H1 (cell line): ENCODE measurements at regions not wholly inside any gene's neighbourhood (a gene's known extent, or its start where the extent isn't known, plus 50 kb on each side); places are given as distances from the start of the nearest gene placed in this dataset.

Experiments used
- CTCF ChIA-PET: fragments of 300-600 bp; sonication (Branson Sonifier 250); formaldehyde crosslinking; loops from one replicate; lab custom pipeline; 2021; ENCODE audit not compliant: partially characterized antibody; lab: Charles Lee
- POLR2A ChIA-PET: fragments of 300-600 bp; sonication (Branson Sonifier 250); formaldehyde crosslinking; loops from one replicate; lab custom pipeline; 2021; ENCODE audit warnings: inconsistent platforms; ENCODE audit not compliant: partially characterized antibody; lab: Charles Lee
- DNase-seq, 2 experiments: peaks; one replicate each; pipeline versions ENCODE4 v3.0.0 to v3.0.0-alpha.2; 2010 to 2022; ENCODE audit warnings: low spot score in 2 of 2, low read depth in 1 of 2, mixed read lengths in 1 of 2
- FAIRE-seq: peaks from 2 replicates; lab custom pipeline; 2011; peaks lifted over from hg19 to GRCh38; lab: Jason Lieb, UNC
- H2AFZ ChIP-seq: 2 replicates; pipeline ENCODE4 v1.8.1; 2012; ENCODE audit warnings: low read length, inconsistent platforms
- H2AK5ac ChIP-seq: 2 replicates; pipeline ENCODE4 v1.6.1; 2013; ENCODE audit warnings: low read depth, low read length
- H2BK120ac ChIP-seq: replicated peaks from 2 replicates; pipeline ENCODE3; 2013; ENCODE audit warnings: low read depth, low read length, inconsistent platforms
- H2BK12ac ChIP-seq: 2 replicates; pipeline ENCODE4 v1.6.1; 2013; ENCODE audit warnings: low read depth, low read length
- H2BK15ac ChIP-seq: 2 replicates; pipeline ENCODE4 v1.6.1; 2013; ENCODE audit warnings: low read length
- H2BK20ac ChIP-seq: 2 replicates; pipeline ENCODE4 v1.6.1; 2013; ENCODE audit warnings: low read length
- H2BK5ac ChIP-seq: 2 replicates; pipeline ENCODE4 v1.6.1; 2013; ENCODE audit warnings: low read depth, low read length
- H3K14ac ChIP-seq: 2 replicates; pipeline ENCODE4 v1.6.1; 2013; ENCODE audit warnings: inconsistent platforms; ENCODE audit not compliant: insufficient read length
- H3K18ac ChIP-seq: 2 replicates; pipeline ENCODE4 v1.6.1; 2013; ENCODE audit warnings: low read length; ENCODE audit errors: extremely low read depth
- H3K23ac ChIP-seq: 2 replicates; pipeline ENCODE4 v1.6.1; 2013; ENCODE audit warnings: inconsistent platforms; ENCODE audit not compliant: insufficient read length
- H3K23me2 ChIP-seq: 2 replicates; pipeline ENCODE4 v1.6.1; 2013; ENCODE audit warnings: low read depth, low read length
- H3K27ac ChIP-seq: 2 replicates; pipeline ENCODE4 v1.6.1; 2011; ENCODE audit warnings: low read depth, low read length, inconsistent platforms
- H3K27me3 ChIP-seq, 4 experiments: replicated peaks in 1 of 4; 1 replicate in 1 of 4; 2 replicates in 3 of 4; pipeline versions ENCODE4 v1.6.1 to v1.8.1; 2011 to 2013; ENCODE audit warnings: low read length in 3 of 4, mild to moderate bottlenecking in 3 of 4, inconsistent platforms in 2 of 4, mixed read lengths in 2 of 4, moderate library complexity in 1 of 4; ENCODE audit not compliant: control insufficient read depth in 3 of 4, insufficient read depth in 3 of 4; ENCODE audit errors: extremely low read depth in 1 of 4
- H3K36me3 ChIP-seq, 4 experiments: 2 replicates each; pipeline versions ENCODE4 v1.6.1 to v1.8.1; 2011 to 2013; ENCODE audit warnings: mild to moderate bottlenecking in 4 of 4, low read length in 3 of 4, moderate library complexity in 2 of 4, control low read depth in 1 of 4, inconsistent platforms in 1 of 4; ENCODE audit not compliant: insufficient read depth in 4 of 4, control insufficient read depth in 2 of 4
- H3K4ac ChIP-seq: replicated peaks from 2 replicates; pipeline ENCODE3; 2013; ENCODE audit warnings: low read length, low read depth, mixed read lengths, inconsistent platforms; ENCODE audit not compliant: insufficient read length
- H3K4me1 ChIP-seq, 4 experiments: replicated peaks in 1 of 4; 1 replicate in 1 of 4; 2 replicates in 3 of 4; pipeline versions ENCODE4 v1.6.1 to v1.8.1; 2011 to 2013; ENCODE audit warnings: low read length in 3 of 4, inconsistent platforms in 2 of 4, mixed read lengths in 1 of 4; ENCODE audit not compliant: insufficient read depth in 4 of 4, control insufficient read depth in 3 of 4
- H3K4me2 ChIP-seq, 2 experiments: 2 replicates each; pipeline versions ENCODE4 v1.6.1 to v1.8.1; 2011 to 2013; ENCODE audit warnings: low read depth in 2 of 2, low read length in 2 of 2, control low read depth in 1 of 2, inconsistent platforms in 1 of 2, mild to moderate bottlenecking in 1 of 2; ENCODE audit not compliant: insufficient read depth in 1 of 2
- H3K4me3 ChIP-seq, 4 experiments: fragments of 200-600, 300-600 bp in 1 of 4; sonication (generic), shearing (Covaris generic), sonication (Bioruptor Twin) in 1 of 4; 2 replicates each; pipeline versions ENCODE4 v1.5.1 to v1.8.1; 2011 to 2016; ENCODE audit warnings: low read length in 4 of 4, low read depth in 3 of 4, control low read depth in 2 of 4, inconsistent platforms in 2 of 4, mild to moderate bottlenecking in 2 of 4, mixed read lengths in 1 of 4, moderate library complexity in 1 of 4; ENCODE audit not compliant: insufficient read depth in 2 of 4; ENCODE audit errors: extremely low read depth in 1 of 4
- H3K56ac ChIP-seq: replicated peaks from 2 replicates; pipeline ENCODE3; 2013; ENCODE audit warnings: low read depth, mild to moderate bottlenecking, mixed read lengths, low read length, inconsistent platforms; ENCODE audit not compliant: insufficient read length
- H3K79me1 ChIP-seq: 2 replicates; pipeline ENCODE4 v1.6.1; 2013; ENCODE audit warnings: low read depth, low read length, control low read depth
- H3K79me2 ChIP-seq, 2 experiments: 2 replicates each; pipeline versions ENCODE4 v1.6.1 to v1.8.1; 2012 to 2013; ENCODE audit warnings: low read length in 2 of 2, mild to moderate bottlenecking in 2 of 2, inconsistent platforms in 1 of 2; ENCODE audit not compliant: insufficient read depth in 2 of 2, control insufficient read depth in 1 of 2
- H3K9ac ChIP-seq, 4 experiments: replicated peaks in 1 of 4; 1 replicate in 1 of 4; 2 replicates in 3 of 4; pipeline versions ENCODE4 v1.6.1 to v1.8.1; 2011 to 2013; ENCODE audit warnings: low read depth in 3 of 4, low read length in 3 of 4, control low read depth in 2 of 4, mild to moderate bottlenecking in 2 of 4, moderate library complexity in 2 of 4, inconsistent platforms in 1 of 4; ENCODE audit errors: extremely low read depth in 1 of 4
- H3K9me3 ChIP-seq, 2 experiments: 2 replicates each; pipeline versions ENCODE4 v1.6.1 to v1.8.1; 2012 to 2013; ENCODE audit warnings: mild to moderate bottlenecking in 2 of 2, moderate library complexity in 2 of 2, control low read depth in 1 of 2, inconsistent platforms in 1 of 2, low read depth in 1 of 2, low read length in 1 of 2, mixed read lengths in 1 of 2; ENCODE audit not compliant: insufficient read depth in 2 of 2
- H4K20me1 ChIP-seq, 2 experiments: replicated peaks in 1 of 2; 2 replicates each; pipeline versions ENCODE3 to v1.8.1; 2011 to 2013; ENCODE audit warnings: inconsistent platforms in 2 of 2, low read length in 2 of 2, mild to moderate bottlenecking in 1 of 2; ENCODE audit not compliant: insufficient read depth in 2 of 2, control insufficient read depth in 1 of 2
- H4K5ac ChIP-seq: 2 replicates; pipeline ENCODE4 v1.6.1; 2013; ENCODE audit warnings: low read length, low read depth, mixed read lengths, inconsistent platforms; ENCODE audit not compliant: insufficient read length
- H4K8ac ChIP-seq: 2 replicates; pipeline ENCODE4 v1.8.0; 2013; ENCODE audit warnings: mild to moderate bottlenecking, moderate library complexity, low read length, inconsistent platforms; ENCODE audit not compliant: insufficient read depth; ENCODE audit errors: extremely low read depth
- H4K91ac ChIP-seq: replicated peaks from 2 replicates; pipeline ENCODE3; 2013; ENCODE audit warnings: low read length, mixed read lengths, inconsistent platforms; ENCODE audit not compliant: insufficient read length
- ASH2L ChIP-seq: fragments of 200-600, 300-600 bp; sonication (generic); IDR thresholded peaks from one replicate; pipeline ENCODE4 v1.7.1; 2017; ENCODE audit warnings: low read length
- CHD1 ChIP-seq: IDR thresholded peaks from 2 replicates; pipeline ENCODE4 v1.6.1; 2012; ENCODE audit warnings: low read depth, low read length, improper control_type of control experiment
- EP300 ChIP-seq, 2 experiments: IDR thresholded peaks; 1 replicate in 1 of 2; 2 replicates in 1 of 2; pipeline ENCODE4 v1.6.1; 2011 to 2012; ENCODE audit warnings: low read depth in 2 of 2, low read length in 2 of 2, mild to moderate bottlenecking in 2 of 2, borderline replicate concordance in 1 of 2, inconsistent platforms in 1 of 2, moderate library complexity in 1 of 2
- GABPA ChIP-seq: IDR thresholded peaks from 2 replicates; pipeline ENCODE4 v1.6.1; 2011; ENCODE audit warnings: mild to moderate bottlenecking, low read length, moderate library complexity, borderline replicate concordance; ENCODE audit not compliant: insufficient read depth
- GTF2F1 ChIP-seq: IDR thresholded peaks from 2 replicates; pipeline ENCODE4 v1.6.1; 2012; ENCODE audit warnings: low read depth, low read length, improper control_type of control experiment, borderline replicate concordance
- NRF1 ChIP-seq: IDR thresholded peaks from 2 replicates; pipeline ENCODE4 v1.6.1; 2011; ENCODE audit warnings: mild to moderate bottlenecking, low read depth, low read length, improper control_type of control experiment
- SAP30 ChIP-seq: fragments of 300-600 bp; sonication (generic); IDR thresholded peaks from 2 replicates; pipeline ENCODE4 v1.7.1; 2012; ENCODE audit warnings: low read length, moderate library complexity, mild to moderate bottlenecking, inconsistent platforms; ENCODE audit not compliant: insufficient read depth, insufficient replicate concordance
- SIRT6 ChIP-seq: IDR thresholded peaks from one replicate; pipeline ENCODE4 v1.7.1; 2012; ENCODE audit warnings: low read length, inconsistent platforms
- TBP ChIP-seq: IDR thresholded peaks from 2 replicates; pipeline ENCODE4 v1.6.1; 2011; ENCODE audit warnings: low read depth, low read length, improper control_type of control experiment
- WGBS, 2 experiments: shearing (Covaris generic) in 1 of 2; methylation state at CpG; one replicate each; pipeline versions ENCODE4 v1.1.6 to v1.1.7; 2013 to 2015; ENCODE audit warnings: low lambda C conversion rate in 2 of 2, mixed read lengths in 2 of 2, inconsistent platforms in 1 of 2, low coverage in 1 of 2, missing lambda C conversion rate in 1 of 2; ENCODE audit not compliant: insufficient replicate concordance in 2 of 2, insufficient coverage in 1 of 2, insufficient read length in 1 of 2; ENCODE audit errors: extremely low coverage in 1 of 2, missing lambda C conversion rate in 1 of 2; 5-methylcytosine and 5-hydroxymethylcytosine counted together
- TF ChIP-seq, protein P1 (sequence below): IDR thresholded peaks from 2 replicates; pipeline ENCODE4 v1.6.1; 2012; ENCODE audit warnings: low read length, inconsistent platforms
- TF ChIP-seq, protein P2 (sequence below): IDR thresholded peaks from 2 replicates; pipeline ENCODE4 v1.6.1; 2012; ENCODE audit warnings: inconsistent platforms

DNA sequence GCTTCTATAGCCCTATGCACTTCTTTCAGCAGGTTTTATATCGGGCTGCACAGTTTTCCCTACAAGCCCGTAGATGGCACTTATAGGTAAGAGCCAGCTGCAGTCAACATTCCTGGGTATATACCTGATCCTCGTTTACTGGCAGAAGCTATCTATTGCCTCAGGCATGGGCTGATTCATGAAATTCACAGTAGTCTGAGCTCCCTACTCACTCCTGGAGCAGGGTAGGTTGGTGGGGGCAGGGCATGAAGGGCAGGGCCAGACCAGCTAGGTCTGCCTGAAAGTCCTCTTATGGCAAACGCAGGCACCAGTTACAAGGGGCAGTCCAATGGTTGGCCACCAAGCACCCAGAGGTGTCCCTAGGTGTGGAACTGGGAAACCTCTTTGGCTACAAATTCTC lies 345.8 kb downstream of the RPS29 start:
- no peaks in the 10 kb centered on the region for H3K36me3 ChIP-seq
- CTCF ChIA-PET: no interaction called here
- no peak overlapping the region for H4K5ac ChIP-seq
- no peak overlapping the region for H2AK5ac ChIP-seq
- H3K4me1 ChIP-seq: no peaks in the 10 kb centered on the region
- H2BK12ac ChIP-seq: no peak overlapping the region
- no peak overlapping the region for H3K4me3 ChIP-seq
- no peak overlapping the region for H3K56ac ChIP-seq
- H3K79me2 ChIP-seq: no peaks in the 10 kb centered on the region
- no peak overlapping the region for H4K91ac ChIP-seq
- no peak overlapping the region for H4K8ac ChIP-seq
- H3K14ac ChIP-seq: no peak overlapping the region
- POLR2A ChIA-PET: no interaction called here
- H3K4me2 ChIP-seq: no peak overlapping the region
- WGBS, 2 experiments: 69% methylated on average over 4 of the region's 4 CpGs; no CpG with 5 or more reads in 1 of the 2 experiments
- FAIRE-seq (no peak), DNase-seq (no peak)
- no peaks in the 10 kb centered on the region for H4K20me1 ChIP-seq
- H3K18ac ChIP-seq: no peak overlapping the region
- H2AFZ ChIP-seq: no peak overlapping the region; the same call in 1 of the 2 replicates
- H3K9me3 ChIP-seq: peaks cover 11 to 13% of the 10 kb centered on the region in 2 experiments
- H3K27me3 ChIP-seq: no peaks in the 10 kb centered on the region
- H3K79me1 ChIP-seq: no peaks in the 10 kb centered on the region
- TF ChIP-seq GABPA (no peak), ASH2L (no peak), NRF1 (no peak), CHD1 (no peak), EP300 (IDR thresholded peaks at IDR 0.05; ENCODE audit: borderline replicate concordance in 1 of 2, low read depth in 2 of 2, low read length in 2 of 2) (no peak), GTF2F1 (no peak), TBP (no peak), SIRT6 (no peak), SAP30 (no peak)
- TF ChIP-seq, protein P1, sequence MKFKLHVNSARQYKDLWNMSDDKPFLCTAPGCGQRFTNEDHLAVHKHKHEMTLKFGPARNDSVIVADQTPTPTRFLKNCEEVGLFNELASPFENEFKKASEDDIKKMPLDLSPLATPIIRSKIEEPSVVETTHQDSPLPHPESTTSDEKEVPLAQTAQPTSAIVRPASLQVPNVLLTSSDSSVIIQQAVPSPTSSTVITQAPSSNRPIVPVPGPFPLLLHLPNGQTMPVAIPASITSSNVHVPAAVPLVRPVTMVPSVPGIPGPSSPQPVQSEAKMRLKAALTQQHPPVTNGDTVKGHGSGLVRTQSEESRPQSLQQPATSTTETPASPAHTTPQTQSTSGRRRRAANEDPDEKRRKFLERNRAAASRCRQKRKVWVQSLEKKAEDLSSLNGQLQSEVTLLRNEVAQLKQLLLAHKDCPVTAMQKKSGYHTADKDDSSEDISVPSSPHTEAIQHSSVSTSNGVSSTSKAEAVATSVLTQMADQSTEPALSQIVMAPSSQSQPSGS: no peak
- TF ChIP-seq, protein P2, sequence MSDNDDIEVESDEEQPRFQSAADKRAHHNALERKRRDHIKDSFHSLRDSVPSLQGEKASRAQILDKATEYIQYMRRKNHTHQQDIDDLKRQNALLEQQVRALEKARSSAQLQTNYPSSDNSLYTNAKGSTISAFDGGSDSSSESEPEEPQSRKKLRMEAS: no peak
- TF ChIP-seq, all 59 proteins: peak for 0
- no peak overlapping the region for H3K23ac ChIP-seq
- H3K9ac ChIP-seq: no peak overlapping the region
- H3K4ac ChIP-seq: no peak overlapping the region
- no peak overlapping the region for H3K27ac ChIP-seq
- no peak overlapping the region for H2BK120ac ChIP-seq
- H2BK5ac ChIP-seq: no peak overlapping the region
- H2BK20ac ChIP-seq: no peak overlapping the region
- no peaks in the 10 kb centered on the region for H3K23me2 ChIP-seq
- no peak overlapping the region for H2BK15ac ChIP-seq
